ENCODE measurements at regions not wholly inside any gene's neighbourhood (a gene's known extent, or its start where the extent isn't known, plus 50 kb on each side); places are given as distances from the start of the nearest gene placed in this dataset.
"Not testable (repeated sequence)": the region's sequence is repeated elsewhere in the genome, so short reads cannot be mapped to it uniquely, and the experiment has no call there.

- DNase-seq (ENCODE audit: low spot score) (no peak), ATAC-seq (no peak)
These were observed 84.2 kb upstream of the GOLGA6L4 start for GRCh38 chr15:84151205-84151931.

GRCh38 chr15:84152381-84152979, 83.1 kb upstream of the GOLGA6L4 start:
- ATAC-seq; DNase-seq (ENCODE audit: low spot score): not testable (repeated sequence)

GRCh38 chr15:84153655-84154140, 81.9 kb upstream of the GOLGA6L4 start:
- DNase-seq (ENCODE audit: low spot score); ATAC-seq: not testable (repeated sequence)

DNA sequence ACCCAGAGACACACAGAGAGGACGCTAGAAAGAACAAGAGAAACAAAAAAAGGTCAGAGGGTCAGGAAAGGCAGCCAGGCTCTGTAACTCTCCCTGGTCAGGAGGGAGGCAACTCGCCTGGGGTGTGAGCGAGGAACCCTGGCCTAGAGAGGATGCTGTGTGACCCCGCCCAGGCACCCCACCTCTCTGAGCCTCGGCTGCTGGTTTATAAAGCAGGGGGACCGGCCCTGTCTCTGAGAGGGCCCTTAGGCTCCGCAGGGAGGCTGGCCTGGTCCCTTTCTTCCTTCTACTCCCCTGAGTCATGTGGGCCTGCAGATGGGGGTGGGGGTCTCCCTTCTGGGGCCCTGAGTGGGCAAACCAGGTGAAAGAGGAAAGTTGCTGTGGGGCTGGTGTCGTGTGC, 81.3 kb upstream of the GOLGA6L4 start:
- ATAC-seq; DNase-seq (ENCODE audit: low spot score): not testable (repeated sequence)

- not testable (repeated sequence) for DNase-seq (ENCODE audit: low spot score); ATAC-seq
These were observed 80.8 kb upstream of the GOLGA6L4 start for GRCh38 chr15:84154787-84155186.

- not testable (repeated sequence) for ATAC-seq; DNase-seq (ENCODE audit: low spot score)
These were observed 79.6 kb upstream of the GOLGA6L4 start for GRCh38 chr15:84155792-84156587.

DNA sequence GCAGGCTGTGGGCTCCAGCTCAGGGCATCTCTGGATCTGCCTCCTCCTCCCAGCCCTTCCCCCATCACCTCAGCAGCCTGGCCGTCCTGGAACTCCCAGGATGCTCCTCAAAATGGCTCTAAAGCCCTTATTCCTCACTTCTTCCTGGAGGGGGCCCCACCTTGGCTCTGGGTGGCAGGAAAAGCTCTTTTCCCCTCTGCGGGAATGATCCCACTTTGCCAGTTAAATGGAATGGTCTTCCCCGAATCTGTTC, 79.1 kb upstream of the GOLGA6L4 start:
- not testable (repeated sequence) for DNase-seq (ENCODE audit: low spot score); ATAC-seq

GRCh38 chr15:84157056-84157632, 78.4 kb upstream of the GOLGA6L4 start:
- not testable (repeated sequence) for DNase-seq (ENCODE audit: low spot score); ATAC-seq

GRCh38 chr15:84157857-84158256, 77.7 kb upstream of the GOLGA6L4 start:
- DNase-seq (ENCODE audit: low spot score); ATAC-seq: not testable (repeated sequence)

DNA sequence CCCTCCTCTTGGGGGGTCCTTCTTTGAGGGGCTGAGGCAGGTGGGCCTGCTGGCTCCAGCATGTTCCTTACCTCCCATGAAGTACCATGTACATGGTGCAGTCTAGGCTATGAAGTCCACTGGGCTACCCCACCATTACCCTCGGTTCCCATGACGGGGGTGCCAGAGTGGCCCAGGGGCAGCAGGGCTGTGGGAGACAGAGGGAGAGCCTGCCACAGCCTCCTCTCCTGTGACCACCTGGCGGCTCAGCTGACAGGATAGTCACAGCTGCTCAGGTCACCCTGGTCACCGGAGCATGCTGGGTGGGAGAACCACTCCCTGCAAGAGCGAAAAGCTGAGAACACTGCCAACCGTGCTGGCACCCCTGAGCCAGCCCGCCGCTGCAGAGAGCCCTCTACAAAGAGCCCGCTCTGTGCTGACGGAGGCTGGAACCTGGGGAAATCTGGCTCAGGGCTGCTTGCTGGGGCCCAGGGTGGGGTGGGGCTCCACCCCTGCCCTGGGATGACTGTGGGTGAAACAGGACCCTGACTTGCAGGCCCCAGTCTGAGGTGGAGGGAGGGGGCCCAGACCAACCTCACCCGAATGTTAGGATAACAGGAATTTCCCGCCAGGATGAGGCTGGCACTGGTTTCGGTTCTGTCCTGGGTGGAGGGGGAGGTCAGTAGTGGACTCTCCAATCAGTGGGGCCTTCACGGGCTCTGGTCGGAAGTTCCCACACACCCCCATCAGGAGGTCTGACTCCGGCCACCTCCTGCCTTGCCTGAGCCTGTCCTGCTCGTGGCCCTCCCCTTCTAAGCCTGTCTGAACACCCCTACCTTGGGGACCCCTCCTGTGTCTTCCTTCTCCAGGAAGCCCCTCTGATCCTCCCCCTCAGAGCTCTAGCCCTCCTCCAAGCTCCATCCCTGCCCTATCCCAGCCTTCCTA, 76.0 kb upstream of the GOLGA6L4 start:
- DNase-seq (ENCODE audit: low spot score); ATAC-seq: not testable (repeated sequence)

DNA sequence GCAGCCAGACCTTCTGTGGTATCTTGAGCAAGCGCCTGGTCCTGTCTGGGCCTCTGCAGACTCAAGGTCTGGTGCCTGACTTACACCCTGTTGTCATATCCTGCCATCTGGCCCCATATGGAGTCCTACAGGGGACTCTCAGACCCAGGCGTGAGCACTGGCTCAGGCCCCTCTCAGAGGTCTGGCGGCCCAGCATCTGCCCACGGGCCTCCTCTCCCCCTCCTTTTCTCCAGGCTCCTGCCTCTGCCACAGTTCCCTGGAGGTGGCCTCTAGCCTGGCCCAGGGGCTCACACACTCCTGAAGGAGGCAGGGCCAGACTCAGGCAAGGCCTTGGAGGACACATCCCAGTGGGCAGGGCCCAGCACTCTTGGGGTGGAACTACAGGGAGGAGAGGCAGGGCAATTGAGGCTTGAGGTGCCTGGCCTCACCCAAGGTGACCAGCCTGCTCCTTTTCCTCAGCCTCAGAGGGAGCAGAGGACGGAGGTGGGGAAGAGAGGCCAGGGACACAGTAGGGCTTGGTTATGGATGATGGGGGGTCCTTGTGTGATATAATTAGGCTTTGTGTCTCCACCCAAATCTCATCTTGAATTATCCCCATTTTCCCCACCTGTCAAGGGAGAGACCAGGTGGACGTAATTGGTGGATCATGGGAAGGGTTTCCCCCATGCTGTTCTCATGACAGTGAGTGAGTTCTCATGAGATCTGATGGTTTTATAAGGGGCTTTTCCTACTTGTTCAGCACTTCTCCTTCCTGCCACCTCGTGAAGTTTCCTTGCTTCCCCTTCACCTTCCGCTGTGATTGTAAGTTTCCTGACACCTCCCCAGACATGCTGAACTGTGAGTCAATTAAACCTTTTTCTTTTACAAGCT, 70.9 kb upstream of the GOLGA6L4 start:
- not testable (repeated sequence) for ATAC-seq; DNase-seq (ENCODE audit: low spot score)

- not testable (repeated sequence) for DNase-seq (ENCODE audit: low spot score); ATAC-seq
These were observed 65.5 kb upstream of the GOLGA6L4 start for GRCh38 chr15:84170029-84170428.

- not testable (repeated sequence) for ATAC-seq; DNase-seq (ENCODE audit: low spot score)
These were observed 62.4 kb upstream of the GOLGA6L4 start for GRCh38 chr15:84173231-84173610.

All from left lobe of liver (tissue), 2 donors.